ENCODE measurements at regions not wholly inside any gene's neighbourhood (a gene's known extent, or its start where the extent isn't known, plus 50 kb on each side); places are given as distances from the start of the nearest gene placed in this dataset.

- H3K4me1 ChIP-seq, result no peaks in the 10 kb centered on the region
- H3K27ac ChIP-seq, result no peak overlapping the region
- CTCF ChIA-PET, result no interaction called here
- peaks cover 13% of the 10 kb centered on the region; the same call in 2 of the 3 replicates for H3K9me3 ChIP-seq
- WGBS (ENCODE audit: missing lambda C conversion rate), result 40% methylated on average over 7 of the region's 7 CpGs
- H3K4me3 ChIP-seq, result no peak overlapping the region
- DNase-seq (ENCODE audit: low read depth in 1 of 2, low spot score in 1 of 2), result no peak
- no peak for FAIRE-seq
- H3K4me2 ChIP-seq, result no peak overlapping the region
- POLR2A ChIA-PET, result no interaction called here
- no peak for TF ChIP-seq CEBPB (IDR thresholded peaks at IDR 0.05)
- no peak for ATAC-seq
Measured at GRCh38 chr20:6715401-6715941, 52.0 kb upstream of the BMP2 start.

- H3K4me2 ChIP-seq, result no peak overlapping the region
- ATAC-seq (no peak), FAIRE-seq (no peak), DNase-seq (ENCODE audit: low read depth in 1 of 2, low spot score in 1 of 2) (peak in 1 of 2 experiments; percentile 14)
- 41% methylated on average over 5 of the region's 5 CpGs for WGBS (ENCODE audit: missing lambda C conversion rate)
- ChIA-PET POLR2A (no interaction called here), CTCF (no interaction called here)
- H3K27ac ChIP-seq, result no peak overlapping the region
- peaks cover 9% of the 10 kb centered on the region; the same call in 2 of the 3 replicates for H3K9me3 ChIP-seq
- no peak overlapping the region for H3K4me3 ChIP-seq
- no peak for TF ChIP-seq HEYL (CRISPR knock-in tag; IDR thresholded peaks at IDR 0.05)
- no peak for TF ChIP-seq HOXB13 (CRISPR knock-in tag; IDR thresholded peaks at IDR 0.05; ENCODE audit: low read depth)
- TF ChIP-seq CBX2 (IDR thresholded peaks at IDR 0.05; ENCODE audit: borderline replicate concordance, low read depth), result no peak
- no peak for TF ChIP-seq REST (IDR thresholded peaks at IDR 0.05)
- no peak for TF ChIP-seq CHD4 (IDR thresholded peaks at IDR 0.05; ENCODE audit: borderline replicate concordance)
- no peak for TF ChIP-seq RCOR1 (IDR thresholded peaks at IDR 0.05; ENCODE audit: low read depth, low read length)
- no peak for TF ChIP-seq EP300 (IDR thresholded peaks at IDR 0.05)
- TF ChIP-seq CBX8 (IDR thresholded peaks at IDR 0.05), result no peak
- TF ChIP-seq HOXB5 (CRISPR knock-in tag; IDR thresholded peaks at IDR 0.05), result no peak
- no peak for TF ChIP-seq FOSB (CRISPR knock-in tag; IDR thresholded peaks at IDR 0.05)
- no peak for TF ChIP-seq EHMT2 (IDR thresholded peaks at IDR 0.05; ENCODE audit: low read depth)
- TF ChIP-seq ATOH8 (CRISPR knock-in tag; IDR thresholded peaks at IDR 0.05; ENCODE audit: low read depth), result no peak
- no peak for TF ChIP-seq ZFP36 (IDR thresholded peaks at IDR 0.05; ENCODE audit: borderline replicate concordance, partially characterized antibody)
- TF ChIP-seq SMC3 (IDR thresholded peaks at IDR 0.05), result no peak
- TF ChIP-seq PHF8 (IDR thresholded peaks at IDR 0.05; ENCODE audit: borderline replicate concordance, low read depth), result no peak
- TF ChIP-seq FOXS1 (CRISPR knock-in tag; IDR thresholded peaks at IDR 0.05), result no peak
- TF ChIP-seq HOXA7 (CRISPR knock-in tag; IDR thresholded peaks at IDR 0.05), result no peak
- TF ChIP-seq BHLHE40 (IDR thresholded peaks at IDR 0.05; ENCODE audit: low read depth, low read length), result no peak
- TF ChIP-seq ZC3H11A (IDR thresholded peaks at IDR 0.05), result no peak
- no peaks in the 10 kb centered on the region for H3K4me1 ChIP-seq
Measured at GRCh38 chr20:6714279-6714711, 53.2 kb upstream of the BMP2 start.

Measured in A549 (cell line).